SK-N-SH (cell line): ENCODE measurements at regions not wholly inside any gene's neighbourhood (a gene's known extent, or its start where the extent isn't known, plus 50 kb on each side); places are given as distances from the start of the nearest gene placed in this dataset.
"Not testable (repeated sequence)": the region's sequence is repeated elsewhere in the genome, so short reads cannot be mapped to it uniquely, and the experiment has no call there.

Experiments used
- CTCF ChIA-PET: fragments of 300-600, 350-600 bp; formaldehyde crosslinking; extraction: SDS; loops from one replicate; lab custom pipeline; 2021; lab: Yijun Ruan, JAX
- POLR2A ChIA-PET: fragments of 350-600 bp; sonication (Branson Sonifier 250); formaldehyde crosslinking; extraction: SDS; loops from one replicate; lab custom pipeline; 2020; ENCODE audit warnings: antibody characterized with exemption, inconsistent platforms; lab: Yijun Ruan, JAX
- DNase-seq: peaks from one replicate; pipeline ENCODE4 v3.0.0; 2012
- H2AFZ ChIP-seq: fragments of 200-600 bp; sonication (generic); 2 replicates; pipeline ENCODE4 v1.8.1; 2016; ENCODE audit warnings: antibody characterized with exemption, mild to moderate bottlenecking, low read depth
- H3F3A ChIP-seq: fragments of 200-600 bp; sonication (generic); replicated peaks from 2 replicates; pipeline ENCODE3; 2016; ENCODE audit warnings: antibody characterized with exemption, mild to moderate bottlenecking; ENCODE audit not compliant: insufficient read depth
- H3K27ac ChIP-seq, 2 experiments: fragments of 200-500 bp in 1 of 2; fragments of 200-600 bp in 1 of 2; sonication (Bioruptor generic) in 1 of 2; sonication (generic), shearing (Covaris generic) in 1 of 2; 2 replicates each; pipeline versions ENCODE4 v1.5.1 to v1.6.1; 2014 to 2016; ENCODE audit warnings: low read depth in 2 of 2, inconsistent platforms in 1 of 2, low read length in 1 of 2, mild to moderate bottlenecking in 1 of 2, mixed read lengths in 1 of 2
- H3K27me3 ChIP-seq: fragments of 200-600 bp; sonication (generic), shearing (Covaris generic); 2 replicates; pipeline ENCODE4 v1.6.1; 2016; ENCODE audit warnings: mixed run types; ENCODE audit not compliant: insufficient read depth
- H3K36me3 ChIP-seq, 2 experiments: fragments of 200-500 bp in 1 of 2; fragments of 200-600 bp in 1 of 2; sonication (Bioruptor generic) in 1 of 2; sonication (generic) in 1 of 2; replicated peaks in 1 of 2; 2 replicates each; pipeline versions ENCODE3 to v1.5.1; 2014 to 2016; ENCODE audit warnings: low read length in 1 of 2, mild to moderate bottlenecking in 1 of 2; ENCODE audit not compliant: insufficient read depth in 2 of 2, control insufficient read depth in 1 of 2
- H3K4me1 ChIP-seq, 2 experiments: fragments of 200-500 bp in 1 of 2; fragments of 200-600 bp in 1 of 2; sonication (Bioruptor generic) in 1 of 2; sonication (generic), shearing (Covaris generic) in 1 of 2; 2 replicates each; pipeline versions ENCODE4 v1.5.1 to v1.6.1; 2014 to 2016; ENCODE audit warnings: low read depth in 1 of 2, low read length in 1 of 2, mixed run types in 1 of 2; ENCODE audit not compliant: insufficient read depth in 2 of 2, control insufficient read depth in 1 of 2
- H3K4me2 ChIP-seq: fragments of 200-600 bp; sonication (generic), shearing (Covaris generic); 2 replicates; pipeline ENCODE4 v1.6.1; 2017; ENCODE audit warnings: mixed run types
- H3K4me3 ChIP-seq, 2 experiments: fragments of 200-500 bp in 1 of 2; fragments of 200-600 bp in 1 of 2; sonication (Bioruptor generic) in 1 of 2; sonication (generic), shearing (Covaris generic) in 1 of 2; 2 replicates each; pipeline versions ENCODE4 v1.5.1 to v1.8.1; 2014 to 2016; ENCODE audit warnings: low read depth in 2 of 2, inconsistent platforms in 1 of 2, low read length in 1 of 2, mild to moderate bottlenecking in 1 of 2, mixed read lengths in 1 of 2, moderate library complexity in 1 of 2
- H3K79me2 ChIP-seq: fragments of 200-600 bp; sonication (generic); 2 replicates; pipeline ENCODE4 v1.8.1; 2017; ENCODE audit warnings: mild to moderate bottlenecking; ENCODE audit not compliant: insufficient read depth
- H3K9ac ChIP-seq: fragments of 200-600 bp; sonication (generic); 2 replicates; pipeline ENCODE4 v1.6.1; 2017; ENCODE audit warnings: mixed run types
- H3K9me2 ChIP-seq: fragments of 200-600 bp; sonication (generic); 2 replicates; pipeline ENCODE4 v1.6.1; 2017; ENCODE audit warnings: mixed run types
- H3K9me3 ChIP-seq: fragments of 200-600 bp; sonication (generic); 2 replicates; pipeline ENCODE4 v1.6.1; 2017; ENCODE audit warnings: mixed run types, mild to moderate bottlenecking, moderate library complexity
- H4K20me1 ChIP-seq: fragments of 200-600 bp; sonication (generic); 2 replicates; pipeline ENCODE4 v1.6.1; 2017; ENCODE audit warnings: mild to moderate bottlenecking, mixed run types; ENCODE audit not compliant: insufficient read depth
- CHD2 ChIP-seq: fragments of 150-350 bp; IDR thresholded peaks from 2 replicates; pipeline ENCODE4 v1.6.1; 2018; ENCODE audit warnings: low read length; ENCODE audit not compliant: partially characterized antibody
- ELF1 ChIP-seq: IDR thresholded peaks from 2 replicates; pipeline ENCODE4 v1.4.0; 2012
- EP300 ChIP-seq, 2 experiments: IDR thresholded peaks; 2 replicates each; pipeline versions ENCODE4 v1.4.0 to v1.6.1; 2012; ENCODE audit warnings: borderline replicate concordance in 1 of 2, low read depth in 1 of 2, low read length in 1 of 2
- FOXM1 ChIP-seq: IDR thresholded peaks from 2 replicates; pipeline ENCODE4 v1.4.0; 2012; ENCODE audit warnings: low read depth, mild to moderate bottlenecking
- GATA2 ChIP-seq: sonication (generic); formaldehyde crosslinking; IDR thresholded peaks from 2 replicates; pipeline ENCODE4 v1.5.0; 2020; ENCODE audit warnings: mild to moderate bottlenecking, missing genetic modification reagents
- JUND ChIP-seq: IDR thresholded peaks from 2 replicates; pipeline ENCODE4 v1.4.0; 2012
- MEF2A ChIP-seq: IDR thresholded peaks from 2 replicates; pipeline ENCODE4 v1.4.0; 2012; ENCODE audit warnings: low read depth, borderline replicate concordance
- MXI1 ChIP-seq: IDR thresholded peaks from 2 replicates; pipeline ENCODE4 v1.6.1; 2012; ENCODE audit warnings: mild to moderate bottlenecking, low read depth, low read length, improper control_type of control experiment
- NRF1 ChIP-seq: IDR thresholded peaks from 2 replicates; pipeline ENCODE4 v1.6.1; 2012; ENCODE audit warnings: low read depth, mild to moderate bottlenecking, low read length
- RAD21 ChIP-seq: IDR thresholded peaks from 2 replicates; pipeline ENCODE4 v1.6.1; 2012; ENCODE audit warnings: mild to moderate bottlenecking, low read length
- RCOR1 ChIP-seq: fragments of 150-350 bp; IDR thresholded peaks from 2 replicates; pipeline ENCODE4 v1.6.1; 2017; ENCODE audit warnings: antibody characterized with exemption, low read length
- RFX5 ChIP-seq: IDR thresholded peaks from 2 replicates; pipeline ENCODE4 v1.6.1; 2012; ENCODE audit warnings: mild to moderate bottlenecking, improper control_type of control experiment, low read length
- SIN3A ChIP-seq: IDR thresholded peaks from 2 replicates; pipeline ENCODE4 v1.6.1; 2012; ENCODE audit warnings: low read depth, mild to moderate bottlenecking, low read length, moderate library complexity, borderline replicate concordance
- TAF1 ChIP-seq: IDR thresholded peaks from 2 replicates; pipeline ENCODE4 v1.6.1; 2012; ENCODE audit warnings: low read depth, mild to moderate bottlenecking, low read length, moderate library complexity, borderline replicate concordance
- TEAD4 ChIP-seq: IDR thresholded peaks from 2 replicates; pipeline ENCODE4 v1.4.0; 2012; ENCODE audit warnings: mild to moderate bottlenecking, borderline replicate concordance; ENCODE audit not compliant: insufficient read depth
- WGBS: methylation state at CpG from one replicate; pipeline ENCODE4 v1.1.6; 2017; ENCODE audit warnings: low lambda C conversion rate; 5-methylcytosine and 5-hydroxymethylcytosine counted together
- TF ChIP-seq, protein P1 (sequence below): fragments of 150-350 bp; IDR thresholded peaks from 2 replicates; pipeline ENCODE4 v1.6.1; 2017; ENCODE audit warnings: antibody characterized with exemption, low read length, low read depth, borderline replicate concordance
- TF ChIP-seq, protein P2 (sequence below): IDR thresholded peaks from 2 replicates; pipeline ENCODE4 v1.4.0; 2012; ENCODE audit warnings: low read depth, borderline replicate concordance
- TF ChIP-seq, protein P3 (sequence below): fragments of 150-350 bp; IDR thresholded peaks from 2 replicates; pipeline ENCODE4 v1.6.1; 2016; ENCODE audit warnings: mild to moderate bottlenecking, low read depth, low read length
- TF ChIP-seq, protein P4 (sequence below): IDR thresholded peaks from 2 replicates; pipeline ENCODE4 v1.4.0; 2012; ENCODE audit warnings: low read depth, borderline replicate concordance

DNA sequence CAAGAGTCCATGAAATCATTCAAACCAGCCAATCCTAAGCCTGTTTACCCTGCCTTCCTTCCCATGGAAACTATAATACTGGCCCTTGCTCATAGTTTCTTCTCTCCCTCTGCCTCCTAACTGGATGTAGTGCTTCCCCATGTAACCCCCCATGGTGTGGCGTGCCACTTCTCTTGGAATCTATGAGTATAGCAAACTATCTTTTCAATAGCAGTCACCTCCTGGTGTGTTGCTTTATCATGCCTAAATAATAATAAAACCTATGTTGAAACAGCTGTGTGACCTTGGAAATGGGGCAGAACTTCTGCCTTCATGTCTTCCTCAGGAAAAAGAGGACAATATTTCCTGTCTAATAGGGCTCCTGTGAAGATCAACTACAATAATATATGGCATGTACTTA, 234.8 kb upstream of the EDNRA start:
- Histone ChIP-seq H3K9me2 (no peaks in the 10 kb centered on the region), H3K9ac (no peak overlapping the region), H2AFZ (no peak overlapping the region), H3K9me3 (0 out of 2 replicates have a peak, but pooled peaks cover 1% of the 10 kb centered on the region), H3K4me3 (no peak overlapping the region), H3K36me3 (peaks cover 0 to 4% of the 10 kb centered on the region in 2 experiments), H3K4me2 (no peak overlapping the region), H3K27ac (no peak overlapping the region), H3K27me3 (no peaks in the 10 kb centered on the region), H3F3A (no peaks in the 10 kb centered on the region), H3K4me1 (no peaks in the 10 kb centered on the region), H4K20me1 (no peaks in the 10 kb centered on the region), H3K79me2 (no peaks in the 10 kb centered on the region)
- ChIA-PET POLR2A (no interaction called here), CTCF (no interaction called here)
- 54% methylated on average over 1 of the region's 1 CpG for WGBS
- TF ChIP-seq MXI1 (no peak), RAD21 (no peak), TEAD4 (no peak)
- no peak for DNase-seq

DNA sequence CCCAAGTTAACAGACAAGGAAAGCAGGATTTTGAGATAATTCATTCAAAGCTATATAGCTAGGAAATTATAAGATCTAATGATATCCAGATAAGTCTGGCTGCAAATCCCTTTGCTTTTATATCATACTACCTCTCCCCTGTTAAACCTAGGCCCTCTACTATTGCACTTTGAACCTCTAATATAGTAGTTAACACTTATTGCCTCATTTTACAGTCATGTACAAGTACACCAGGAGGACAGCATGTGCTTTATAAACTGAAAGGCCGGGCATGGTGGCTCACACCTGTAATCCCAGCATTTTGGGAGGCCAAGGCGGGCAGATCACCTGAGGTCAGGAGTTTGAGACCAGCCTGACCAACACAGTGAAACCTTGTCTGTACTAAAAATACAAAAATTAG, 234.4 kb upstream of the EDNRA start:
- H3K9me2 ChIP-seq, H4K20me1 ChIP-seq, H3K9me3 ChIP-seq, DNase-seq, H3K9ac ChIP-seq, H3K4me2 ChIP-seq, POLR2A ChIA-PET, H3K27ac ChIP-seq, H3K79me2 ChIP-seq, H2AFZ ChIP-seq, H3K4me3 ChIP-seq, H3K36me3 ChIP-seq, CTCF ChIA-PET, H3F3A ChIP-seq, H3K27me3 ChIP-seq, H3K4me1 ChIP-seq: not testable (repeated sequence)
- 62% methylated on average over 2 of the region's 2 CpGs for WGBS

DNA sequence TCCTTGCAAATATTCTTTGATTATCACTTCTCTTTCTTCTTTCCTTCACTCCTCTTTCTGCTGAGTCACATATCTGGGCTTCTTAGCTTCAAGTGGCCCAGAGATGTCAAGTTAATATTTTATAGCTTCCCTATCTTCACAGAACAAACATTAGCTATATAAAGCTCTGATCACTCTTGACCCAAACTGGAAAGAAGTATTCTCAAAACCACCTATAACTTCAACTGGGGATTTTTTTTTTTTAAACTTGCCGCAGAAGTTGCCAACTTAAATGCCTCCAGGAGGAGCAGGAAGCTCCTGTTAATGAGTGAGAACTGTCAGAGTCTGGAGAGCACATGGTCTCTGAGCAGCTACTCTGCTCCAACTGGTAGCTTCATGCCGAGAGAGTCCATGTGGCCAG, 233.3 kb upstream of the EDNRA start:
- no peak overlapping the region for H2AFZ ChIP-seq
- CTCF ChIA-PET, result interaction anchor here (1.2 kb wide), 1 partner anchor 619 kb away, joined by 3 read pairs; no protein-coding TSS in a partner anchor

More for the DNA sequence above, 233.3 kb upstream of the EDNRA start:
- H3K27me3 ChIP-seq, result no peaks in the 10 kb centered on the region
- H3K79me2 ChIP-seq, result no peaks in the 10 kb centered on the region
- H3K4me1 ChIP-seq, result no peaks in the 10 kb centered on the region
- peaks cover 0 to 4% of the 10 kb centered on the region in 2 experiments for H3K36me3 ChIP-seq
- no peaks in the 10 kb centered on the region for H3K9me2 ChIP-seq
- H3K27ac ChIP-seq, result no peak overlapping the region
- POLR2A ChIA-PET, result no interaction called here
- no peak overlapping the region for H3K4me3 ChIP-seq
- no peak for TF ChIP-seq RCOR1
- TF ChIP-seq JUND, result no peak
- no peak for TF ChIP-seq RFX5
- TF ChIP-seq SIN3A, result no peak
- TF ChIP-seq, protein P1, sequence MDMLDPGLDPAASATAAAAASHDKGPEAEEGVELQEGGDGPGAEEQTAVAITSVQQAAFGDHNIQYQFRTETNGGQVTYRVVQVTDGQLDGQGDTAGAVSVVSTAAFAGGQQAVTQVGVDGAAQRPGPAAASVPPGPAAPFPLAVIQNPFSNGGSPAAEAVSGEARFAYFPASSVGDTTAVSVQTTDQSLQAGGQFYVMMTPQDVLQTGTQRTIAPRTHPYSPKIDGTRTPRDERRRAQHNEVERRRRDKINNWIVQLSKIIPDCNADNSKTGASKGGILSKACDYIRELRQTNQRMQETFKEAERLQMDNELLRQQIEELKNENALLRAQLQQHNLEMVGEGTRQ, result no peak
- TF ChIP-seq EP300 (IDR thresholded peaks at IDR 0.05; ENCODE audit: borderline replicate concordance in 1 of 2, low read depth in 1 of 2, low read length in 1 of 2), result no peak
- TF ChIP-seq TAF1, result no peak
- TF ChIP-seq, protein P2, sequence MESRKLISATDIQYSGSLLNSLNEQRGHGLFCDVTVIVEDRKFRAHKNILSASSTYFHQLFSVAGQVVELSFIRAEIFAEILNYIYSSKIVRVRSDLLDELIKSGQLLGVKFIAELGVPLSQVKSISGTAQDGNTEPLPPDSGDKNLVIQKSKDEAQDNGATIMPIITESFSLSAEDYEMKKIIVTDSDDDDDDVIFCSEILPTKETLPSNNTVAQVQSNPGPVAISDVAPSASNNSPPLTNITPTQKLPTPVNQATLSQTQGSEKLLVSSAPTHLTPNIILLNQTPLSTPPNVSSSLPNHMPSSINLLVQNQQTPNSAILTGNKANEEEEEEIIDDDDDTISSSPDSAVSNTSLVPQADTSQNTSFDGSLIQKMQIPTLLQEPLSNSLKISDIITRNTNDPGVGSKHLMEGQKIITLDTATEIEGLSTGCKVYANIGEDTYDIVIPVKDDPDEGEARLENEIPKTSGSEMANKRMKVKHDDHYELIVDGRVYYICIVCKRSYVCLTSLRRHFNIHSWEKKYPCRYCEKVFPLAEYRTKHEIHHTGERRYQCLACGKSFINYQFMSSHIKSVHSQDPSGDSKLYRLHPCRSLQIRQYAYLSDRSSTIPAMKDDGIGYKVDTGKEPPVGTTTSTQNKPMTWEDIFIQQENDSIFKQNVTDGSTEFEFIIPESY, result no peak
- TF ChIP-seq NRF1, result no peak
- no peak for TF ChIP-seq FOXM1
- no peak for TF ChIP-seq ELF1
- TF ChIP-seq GATA2 (CRISPR knock-in tag), result no peak
- TF ChIP-seq, protein P3, sequence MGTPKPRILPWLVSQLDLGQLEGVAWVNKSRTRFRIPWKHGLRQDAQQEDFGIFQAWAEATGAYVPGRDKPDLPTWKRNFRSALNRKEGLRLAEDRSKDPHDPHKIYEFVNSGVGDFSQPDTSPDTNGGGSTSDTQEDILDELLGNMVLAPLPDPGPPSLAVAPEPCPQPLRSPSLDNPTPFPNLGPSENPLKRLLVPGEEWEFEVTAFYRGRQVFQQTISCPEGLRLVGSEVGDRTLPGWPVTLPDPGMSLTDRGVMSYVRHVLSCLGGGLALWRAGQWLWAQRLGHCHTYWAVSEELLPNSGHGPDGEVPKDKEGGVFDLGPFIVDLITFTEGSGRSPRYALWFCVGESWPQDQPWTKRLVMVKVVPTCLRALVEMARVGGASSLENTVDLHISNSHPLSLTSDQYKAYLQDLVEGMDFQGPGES, result no peak
- TF ChIP-seq, protein P4, sequence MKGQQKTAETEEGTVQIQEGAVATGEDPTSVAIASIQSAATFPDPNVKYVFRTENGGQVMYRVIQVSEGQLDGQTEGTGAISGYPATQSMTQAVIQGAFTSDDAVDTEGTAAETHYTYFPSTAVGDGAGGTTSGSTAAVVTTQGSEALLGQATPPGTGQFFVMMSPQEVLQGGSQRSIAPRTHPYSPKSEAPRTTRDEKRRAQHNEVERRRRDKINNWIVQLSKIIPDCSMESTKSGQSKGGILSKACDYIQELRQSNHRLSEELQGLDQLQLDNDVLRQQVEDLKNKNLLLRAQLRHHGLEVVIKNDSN, result no peak
- no peak for TF ChIP-seq MEF2A
- no peak for TF ChIP-seq CHD2
- TF ChIP-seq RAD21, result no peak
- no peak for DNase-seq
- 0 out of 2 replicates have a peak, but pooled peaks cover 4% of the 10 kb centered on the region for H3K9me3 ChIP-seq
- no peaks in the 10 kb centered on the region for H4K20me1 ChIP-seq
- H3K4me2 ChIP-seq, result no peak overlapping the region
- no peaks in the 10 kb centered on the region for H3F3A ChIP-seq
- 54% methylated on average over 2 of the region's 2 CpGs for WGBS
- H3K9ac ChIP-seq, result no peak overlapping the region
